ENCODE measurements at regions not wholly inside any gene's neighbourhood (a gene's known extent, or its start where the extent isn't known, plus 50 kb on each side); places are given as distances from the start of the nearest gene placed in this dataset.
"Not testable (repeated sequence)": the region's sequence is repeated elsewhere in the genome, so short reads cannot be mapped to it uniquely, and the experiment has no call there.

DNA sequence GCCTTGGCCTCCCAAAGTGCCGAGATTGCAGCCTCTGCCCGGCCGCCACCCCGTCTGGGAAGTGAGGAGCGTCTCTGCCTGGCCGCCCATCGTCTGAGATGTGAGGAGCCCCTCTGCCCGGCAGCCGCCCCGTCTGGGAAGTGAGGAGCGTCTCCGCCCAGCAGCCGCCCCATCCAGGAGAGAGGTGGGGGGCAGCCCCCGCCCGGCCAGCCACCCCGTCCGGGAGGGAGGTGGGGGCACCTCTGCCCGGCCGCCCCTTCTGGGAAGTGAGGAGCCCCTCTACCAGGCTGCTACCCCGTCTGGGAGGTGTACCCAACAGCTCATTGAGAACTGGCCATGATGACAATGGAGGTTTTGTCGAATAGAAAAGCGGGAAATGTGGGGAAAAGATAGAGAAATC is 1530.9 kb downstream of the REEP3 start:
- TF ChIP-seq, protein P1, sequence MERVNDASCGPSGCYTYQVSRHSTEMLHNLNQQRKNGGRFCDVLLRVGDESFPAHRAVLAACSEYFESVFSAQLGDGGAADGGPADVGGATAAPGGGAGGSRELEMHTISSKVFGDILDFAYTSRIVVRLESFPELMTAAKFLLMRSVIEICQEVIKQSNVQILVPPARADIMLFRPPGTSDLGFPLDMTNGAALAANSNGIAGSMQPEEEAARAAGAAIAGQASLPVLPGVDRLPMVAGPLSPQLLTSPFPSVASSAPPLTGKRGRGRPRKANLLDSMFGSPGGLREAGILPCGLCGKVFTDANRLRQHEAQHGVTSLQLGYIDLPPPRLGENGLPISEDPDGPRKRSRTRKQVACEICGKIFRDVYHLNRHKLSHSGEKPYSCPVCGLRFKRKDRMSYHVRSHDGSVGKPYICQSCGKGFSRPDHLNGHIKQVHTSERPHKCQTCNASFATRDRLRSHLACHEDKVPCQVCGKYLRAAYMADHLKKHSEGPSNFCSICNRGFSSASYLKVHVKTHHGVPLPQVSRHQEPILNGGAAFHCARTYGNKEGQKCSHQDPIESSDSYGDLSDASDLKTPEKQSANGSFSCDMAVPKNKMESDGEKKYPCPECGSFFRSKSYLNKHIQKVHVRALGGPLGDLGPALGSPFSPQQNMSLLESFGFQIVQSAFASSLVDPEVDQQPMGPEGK (CRISPR knock-in tag; IDR thresholded peaks at IDR 0.05; ENCODE audit: borderline replicate concordance), result not testable (repeated sequence)
- TF ChIP-seq TCF4 (CRISPR knock-in tag; IDR thresholded peaks at IDR 0.05; ENCODE audit: borderline replicate concordance); ESRRG (CRISPR knock-in tag; IDR thresholded peaks at IDR 0.05); ZFP3 (CRISPR knock-in tag; IDR thresholded peaks at IDR 0.05); BACH2 (CRISPR knock-in tag; IDR thresholded peaks at IDR 0.05; ENCODE audit: borderline replicate concordance); SNAI2 (CRISPR knock-in tag; IDR thresholded peaks at IDR 0.05); TSHZ2 (CRISPR knock-in tag; IDR thresholded peaks at IDR 0.05); ZC3H10 (CRISPR knock-in tag; IDR thresholded peaks at IDR 0.05); CREB5 (CRISPR knock-in tag; IDR thresholded peaks at IDR 0.05; ENCODE audit: low read depth); ZNF8 (CRISPR knock-in tag; IDR thresholded peaks at IDR 0.05); GLIS3 (CRISPR knock-in tag; IDR thresholded peaks at IDR 0.05); ISL1 (CRISPR knock-in tag; IDR thresholded peaks at IDR 0.05); OSR1 (CRISPR knock-in tag; IDR thresholded peaks at IDR 0.05); ZNF565 (CRISPR knock-in tag; conservative IDR thresholded peaks at IDR 0.05; ENCODE audit: low read depth): not testable (repeated sequence)
